ENCODE measurements at regions not wholly inside any gene's neighbourhood (a gene's known extent, or its start where the extent isn't known, plus 50 kb on each side); places are given as distances from the start of the nearest gene placed in this dataset.
"Not testable (repeated sequence)": the region's sequence is repeated elsewhere in the genome, so short reads cannot be mapped to it uniquely, and the experiment has no call there.

- no peak for DNase-seq
Measured at GRCh38 chr1:90400131-90400530, 317.0 kb downstream of the BARHL2 start.

- no peak for DNase-seq
Measured at GRCh38 chr1:90396917-90397316, 320.2 kb downstream of the BARHL2 start.

- no peak for DNase-seq
Measured at GRCh38 chr1:90394247-90394646, 322.9 kb downstream of the BARHL2 start.

GRCh38 chr1:90393025-90393424 lies 324.1 kb downstream of the BARHL2 start:
- no peak for DNase-seq

- no peak for DNase-seq
Measured at GRCh38 chr1:90391126-90391525, 326.0 kb downstream of the BARHL2 start.

- DNase-seq = no peak
Measured at GRCh38 chr1:90387805-90388204, 329.3 kb downstream of the BARHL2 start.

- DNase-seq = peak; percentile 35
Measured at GRCh38 chr1:90386899-90387720, 330.0 kb downstream of the BARHL2 start.

- no peak for DNase-seq
Measured at GRCh38 chr1:90384193-90384592, 332.9 kb downstream of the BARHL2 start.

GRCh38 chr1:90382161-90382560 lies 334.9 kb downstream of the BARHL2 start:
- DNase-seq = no peak

GRCh38 chr1:90381598-90381997 lies 335.5 kb downstream of the BARHL2 start:
- DNase-seq = no peak

GRCh38 chr1:90371448-90371813 lies 345.7 kb downstream of the BARHL2 start:
- DNase-seq = no peak

GRCh38 chr1:90370686-90371447 lies 346.2 kb downstream of the BARHL2 start:
- DNase-seq = no peak

GRCh38 chr1:90362163-90362562 lies 354.9 kb downstream of the BARHL2 start:
- DNase-seq = no peak

GRCh38 chr1:90361026-90361425 lies 356.1 kb downstream of the BARHL2 start:
- DNase-seq = no peak

- no peak for DNase-seq
Measured at GRCh38 chr1:90359994-90360393, 357.1 kb downstream of the BARHL2 start.

GRCh38 chr1:90358448-90358847 lies 358.7 kb downstream of the BARHL2 start:
- no peak for DNase-seq

GRCh38 chr1:90357995-90358394 lies 359.1 kb downstream of the BARHL2 start:
- DNase-seq = no peak

GRCh38 chr1:90356991-90357390 lies 360.1 kb downstream of the BARHL2 start:
- DNase-seq = no peak

GRCh38 chr1:90356101-90356500 lies 361.0 kb downstream of the BARHL2 start:
- no peak for DNase-seq

GRCh38 chr1:90354704-90355103 lies 359.8 kb downstream of the ZNF326 start:
- DNase-seq = no peak

GRCh38 chr1:90351019-90351418 lies 356.1 kb downstream of the ZNF326 start:
- no peak for DNase-seq

- DNase-seq = no peak
Measured at GRCh38 chr1:90349510-90349909, 354.6 kb downstream of the ZNF326 start.

- no peak for DNase-seq
Measured at GRCh38 chr1:90348934-90349333, 354.0 kb downstream of the ZNF326 start.

- not testable (repeated sequence) for DNase-seq
Measured at GRCh38 chr1:90348459-90348858, 353.5 kb downstream of the ZNF326 start.
